ENCODE measurements at regions not wholly inside any gene's neighbourhood (a gene's known extent, or its start where the extent isn't known, plus 50 kb on each side); places are given as distances from the start of the nearest gene placed in this dataset.

DNA sequence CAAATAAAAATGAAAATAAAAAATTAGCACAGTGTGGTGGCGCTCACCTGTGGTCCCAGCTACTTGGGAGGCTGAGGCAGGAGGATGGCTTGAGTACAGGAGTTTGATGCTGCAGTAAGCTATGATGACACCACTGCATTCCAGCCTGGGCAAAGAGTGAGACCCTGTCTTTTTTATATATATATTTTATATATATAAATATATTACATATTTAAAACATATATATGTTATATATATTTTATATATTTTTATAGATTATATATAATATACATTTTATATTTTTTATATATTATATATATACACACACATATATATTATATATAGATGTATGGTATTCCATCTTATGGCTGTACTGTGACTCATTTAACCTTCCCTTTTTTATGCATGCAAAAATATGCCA lies 87.6 kb upstream of the PMEPA1 start:
- H2BK5ac ChIP-seq (ENCODE audit: low read depth, low read length, poor library complexity, severe bottlenecking), result no peak overlapping the region
- H3K56ac ChIP-seq (ENCODE audit: extremely low read depth, insufficient read depth, low read length), result no peak overlapping the region
- H3K14ac ChIP-seq (replicated peaks; ENCODE audit: low read depth, low read length), result no peak overlapping the region
- ChIA-PET POLR2A (ENCODE audit: unreplicated experiment) (no interaction called here), CTCF (interaction anchor here (0.6 kb wide), 1 partner anchor 122 kb away, joined by 3 read pairs; no protein-coding TSS in a partner anchor)
- H3K4me2 ChIP-seq (ENCODE audit: low read depth, low read length), result no peak overlapping the region
- no peak overlapping the region for H4K8ac ChIP-seq (ENCODE audit: low read depth in 2 of 2, low read length in 2 of 2)
- TF ChIP-seq RCOR1 (IDR thresholded peaks at IDR 0.05; ENCODE audit: insufficient replicate concordance, low read length), result no peak
- no peak for TF ChIP-seq BHLHE40 (IDR thresholded peaks at IDR 0.05; ENCODE audit: low read depth, low read length)
- no peak for TF ChIP-seq NFE2L2 (IDR thresholded peaks at IDR 0.05; ENCODE audit: low read depth, low read length)
- TF ChIP-seq, protein P1, sequence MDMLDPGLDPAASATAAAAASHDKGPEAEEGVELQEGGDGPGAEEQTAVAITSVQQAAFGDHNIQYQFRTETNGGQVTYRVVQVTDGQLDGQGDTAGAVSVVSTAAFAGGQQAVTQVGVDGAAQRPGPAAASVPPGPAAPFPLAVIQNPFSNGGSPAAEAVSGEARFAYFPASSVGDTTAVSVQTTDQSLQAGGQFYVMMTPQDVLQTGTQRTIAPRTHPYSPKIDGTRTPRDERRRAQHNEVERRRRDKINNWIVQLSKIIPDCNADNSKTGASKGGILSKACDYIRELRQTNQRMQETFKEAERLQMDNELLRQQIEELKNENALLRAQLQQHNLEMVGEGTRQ (IDR thresholded peaks at IDR 0.05; ENCODE audit: low read depth, low read length), result no peak
- TF ChIP-seq FOS (IDR thresholded peaks at IDR 0.05; ENCODE audit: low read depth, low read length), result no peak
- no peak for TF ChIP-seq MAFK (IDR thresholded peaks at IDR 0.05; ENCODE audit: low read depth, low read length)
- TF ChIP-seq CHD1 (IDR thresholded peaks at IDR 0.05; ENCODE audit: low read depth, low read length), result no peak
- TF ChIP-seq, protein P2, sequence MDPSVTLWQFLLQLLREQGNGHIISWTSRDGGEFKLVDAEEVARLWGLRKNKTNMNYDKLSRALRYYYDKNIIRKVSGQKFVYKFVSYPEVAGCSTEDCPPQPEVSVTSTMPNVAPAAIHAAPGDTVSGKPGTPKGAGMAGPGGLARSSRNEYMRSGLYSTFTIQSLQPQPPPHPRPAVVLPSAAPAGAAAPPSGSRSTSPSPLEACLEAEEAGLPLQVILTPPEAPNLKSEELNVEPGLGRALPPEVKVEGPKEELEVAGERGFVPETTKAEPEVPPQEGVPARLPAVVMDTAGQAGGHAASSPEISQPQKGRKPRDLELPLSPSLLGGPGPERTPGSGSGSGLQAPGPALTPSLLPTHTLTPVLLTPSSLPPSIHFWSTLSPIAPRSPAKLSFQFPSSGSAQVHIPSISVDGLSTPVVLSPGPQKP (IDR thresholded peaks at IDR 0.05; ENCODE audit: borderline replicate concordance, low read depth, low read length), result no peak
- TF ChIP-seq SMC3 (IDR thresholded peaks at IDR 0.05; ENCODE audit: low read depth, low read length), result no peak
- TF ChIP-seq POLR2A (IDR thresholded peaks at IDR 0.05; ENCODE audit: low read depth, low read length), result no peak
- TF ChIP-seq MAZ (IDR thresholded peaks at IDR 0.05; ENCODE audit: borderline replicate concordance, low read depth, low read length), result no peak
- no peak for TF ChIP-seq CEBPB (IDR thresholded peaks at IDR 0.05; ENCODE audit: low read depth, low read length)
- no peak for DNase-seq
- H3K27me3 ChIP-seq (ENCODE audit: control insufficient read depth, insufficient read depth, low read length), result no peaks in the 10 kb centered on the region; the same call in 1 of the 2 replicates
- no peak overlapping the region for H3K18ac ChIP-seq (ENCODE audit: low read depth, low read length)
- no peak overlapping the region for H4K91ac ChIP-seq (ENCODE audit: insufficient read depth, low read depth, low read length)
- no peak for ATAC-seq (ENCODE audit: low read depth)
- intact Hi-C loops (cut with micrococcal nuclease) (no loop called here), in situ Hi-C loops (cut with MboI; ENCODE audit: low sequenced_read_pairs) (no loop called here), dilution Hi-C loops (cut with HindIII; ENCODE audit: low sequenced_read_pairs, unreplicated experiment) (no loop called here)
- no peaks in the 10 kb centered on the region for H3K79me1 ChIP-seq (ENCODE audit: low read depth in 1 of 2, low read length in 2 of 2)
- H4K5ac ChIP-seq (ENCODE audit: low read depth, low read length), result no peak overlapping the region
- no peaks in the 10 kb centered on the region for H4K20me1 ChIP-seq (ENCODE audit: insufficient read depth, low read length)
- H2AK5ac ChIP-seq (ENCODE audit: low read depth, low read length), result no peak overlapping the region
- no peak overlapping the region for H2BK20ac ChIP-seq (ENCODE audit: low read depth, low read length)
- H3K36me3 ChIP-seq (ENCODE audit: control insufficient read depth, insufficient read depth, low read length), result no peaks in the 10 kb centered on the region
- H2AFZ ChIP-seq (replicated peaks; ENCODE audit: low read length, poor library complexity), result no peak overlapping the region
- no peak overlapping the region for H3K4ac ChIP-seq (ENCODE audit: low read depth, low read length)
- H3K9me1 ChIP-seq (ENCODE audit: insufficient read depth, low read length), result peaks cover 2% of the 10 kb centered on the region; the same call in 1 of the 2 replicates
- H3K23ac ChIP-seq (ENCODE audit: low read depth, low read length), result no peak overlapping the region
- no peaks in the 10 kb centered on the region for H3K9me3 ChIP-seq (ENCODE audit: control insufficient read depth, insufficient read depth, low read length)
- BruUV-seq (replicated peaks), result no TSS peak
- H2BK15ac ChIP-seq (ENCODE audit: low read depth, low read length), result no peak overlapping the region
- no peaks in the 10 kb centered on the region for H3K4me1 ChIP-seq (ENCODE audit: control insufficient read depth, insufficient read depth, low read length)
- no peak overlapping the region for H3K9ac ChIP-seq (ENCODE audit: low read depth, low read length)
- no CpG with 5 or more reads among the region's 1 CpG for WGBS, 2 experiments (ENCODE audit: extremely low coverage in 2 of 2, insufficient read length in 1 of 2)
- no peak overlapping the region for H3K4me3 ChIP-seq (ENCODE audit: insufficient read depth, low read depth, low read length)
- H2BK120ac ChIP-seq (ENCODE audit: low read depth, low read length), result no peak overlapping the region
- no peak overlapping the region for H3K27ac ChIP-seq (ENCODE audit: insufficient read depth, low read length)
- H2AK9ac ChIP-seq (replicated peaks; ENCODE audit: low read depth, low read length, poor library complexity), result no peak overlapping the region

Data from IMR-90 (cell line).